CD14-positive monocyte (primary cell): ENCODE measurements at regions not wholly inside any gene's neighbourhood (a gene's known extent, or its start where the extent isn't known, plus 50 kb on each side); places are given as distances from the start of the nearest gene placed in this dataset.

ENCODE experiments used
- DNase-seq, 3 donors: peaks; one replicate each; pipeline ENCODE4 v3.0.0-alpha.2; 2011 to 2022
- H2AFZ ChIP-seq: 2 replicates; pipeline ENCODE4 v1.6.0; 2012; ENCODE audit warnings: mild to moderate bottlenecking, low read depth, low read length, inconsistent platforms; ENCODE audit not compliant: insufficient read depth, poor library complexity, severe bottlenecking
- H3K27ac ChIP-seq, 2 donors: 1 replicate in 1 of 2; 2 replicates in 1 of 2; pipeline ENCODE4 v1.5.1; 2012 to 2013; ENCODE audit warnings: low read length in 2 of 2, control low read depth in 1 of 2, inconsistent platforms in 1 of 2, low read depth in 1 of 2, mild to moderate bottlenecking in 1 of 2
- H3K27me3 ChIP-seq, 2 donors: one replicate each; pipeline versions ENCODE4 v1.6.0 to v1.6.1; 2011 to 2013; ENCODE audit warnings: low read length in 2 of 2; ENCODE audit not compliant: control insufficient read depth in 2 of 2, insufficient read depth in 2 of 2
- H3K36me3 ChIP-seq, 2 donors: replicated peaks in 1 of 2; 1 replicate in 1 of 2; 2 replicates in 1 of 2; pipeline versions ENCODE4 v1.5.1 to v1.6.1; 2012 to 2013; ENCODE audit warnings: low read length in 2 of 2, control low read depth in 1 of 2, inconsistent platforms in 1 of 2, mild to moderate bottlenecking in 1 of 2; ENCODE audit not compliant: insufficient read depth in 2 of 2, control insufficient read depth in 1 of 2
- H3K4me1 ChIP-seq, 2 donors: 1 replicate in 1 of 2; 2 replicates in 1 of 2; pipeline versions ENCODE4 v1.5.1 to v1.6.1; 2012 to 2013; ENCODE audit warnings: low read length in 2 of 2, control low read depth in 1 of 2, inconsistent platforms in 1 of 2, mild to moderate bottlenecking in 1 of 2, moderate library complexity in 1 of 2; ENCODE audit not compliant: insufficient read depth in 2 of 2, control insufficient read depth in 1 of 2
- H3K4me2 ChIP-seq: replicated peaks from 2 replicates; pipeline ENCODE3; 2012; ENCODE audit warnings: low read length, moderate library complexity, mild to moderate bottlenecking; ENCODE audit not compliant: poor library complexity, severe bottlenecking; ENCODE audit errors: extremely low read depth
- H3K4me3 ChIP-seq, 3 experiments: fragments of 200-600 bp in 1 of 3; sonication (generic) in 1 of 3; replicated peaks in 1 of 3; 1 replicate in 2 of 3; 2 replicates in 1 of 3; pipeline ENCODE4 v1.5.1; 2011 to 2013; ENCODE audit warnings: low read length in 3 of 3, mild to moderate bottlenecking in 3 of 3, control low read depth in 2 of 3, low read depth in 2 of 3, inconsistent platforms in 1 of 3, moderate library complexity in 1 of 3
- H3K79me2 ChIP-seq: 2 replicates; pipeline ENCODE4 v1.6.0; 2012; ENCODE audit warnings: mild to moderate bottlenecking, control low read depth, inconsistent platforms, low read length, moderate library complexity; ENCODE audit not compliant: insufficient read depth
- H3K9ac ChIP-seq: 2 replicates; pipeline ENCODE4 v1.6.0; 2017; ENCODE audit warnings: low read length, mild to moderate bottlenecking; ENCODE audit not compliant: insufficient read depth, poor library complexity, severe bottlenecking
- H3K9me3 ChIP-seq, 2 donors: replicated peaks in 1 of 2; 1 replicate in 1 of 2; 2 replicates in 1 of 2; pipeline versions ENCODE4 v1.5.1 to v1.6.1; 2012 to 2013; ENCODE audit warnings: low read length in 2 of 2, control low read depth in 1 of 2; ENCODE audit not compliant: control insufficient read depth in 1 of 2, insufficient read depth in 1 of 2
- H4K20me1 ChIP-seq: 2 replicates; pipeline ENCODE4 v1.6.0; 2012; ENCODE audit warnings: mild to moderate bottlenecking, low read length, control low read depth, moderate library complexity; ENCODE audit not compliant: insufficient read depth
- H3K27ac Mint-ChIP-seq, 7 donors: one replicate each; pipeline ENCODE4 v1.8.0; 2020; ENCODE audit warnings: mild to moderate bottlenecking in 7 of 7, mixed read lengths in 7 of 7, moderate library complexity in 6 of 7, inconsistent platforms in 2 of 7
- H3K27me3 Mint-ChIP-seq, 3 donors: one replicate each; pipeline ENCODE4 v1.8.0; 2021 to 2022; ENCODE audit warnings: low read depth in 3 of 3, mild to moderate bottlenecking in 3 of 3, mixed read lengths in 3 of 3, moderate library complexity in 3 of 3, inconsistent platforms in 1 of 3
- H3K36me3 Mint-ChIP-seq, 2 donors: one replicate each; pipeline ENCODE4 v1.8.0; 2020; ENCODE audit warnings: mixed read lengths in 2 of 2, inconsistent platforms in 1 of 2, mild to moderate bottlenecking in 1 of 2
- H3K4me1 Mint-ChIP-seq: one replicate; pipeline ENCODE4 v1.8.0; 2020; ENCODE audit warnings: mild to moderate bottlenecking, mixed read lengths
- H3K4me3 Mint-ChIP-seq, 2 donors: one replicate each; pipeline ENCODE4 v1.8.0; 2020; ENCODE audit warnings: mild to moderate bottlenecking in 2 of 2, mixed read lengths in 2 of 2, moderate library complexity in 1 of 2
- H3K9me3 Mint-ChIP-seq, 7 donors: one replicate each; pipeline ENCODE4 v1.8.0; 2020 to 2022; ENCODE audit warnings: mixed read lengths in 7 of 7, mild to moderate bottlenecking in 6 of 7, moderate library complexity in 6 of 7, inconsistent platforms in 2 of 7
- CTCF ChIP-seq: fragments of 200-600 bp; IDR thresholded peaks from one replicate; pipeline ENCODE4 v1.8.0; 2022; ENCODE audit warnings: antibody characterized with exemption, mild to moderate bottlenecking
- WGBS: methylation state at CpG from one replicate; pipeline ENCODE4 v1.1.5; 2013; ENCODE audit warnings: missing lambda C conversion rate; ENCODE audit not compliant: insufficient coverage; 5-methylcytosine and 5-hydroxymethylcytosine counted together
- intact Hi-C, 2 donors: fragments of 100-400 bp; cut with micrococcal nuclease; formaldehyde crosslinking; loops; one replicate each; pipeline versions ENCODE4 v1.15.0 to v1.15.1; 2023

DNA sequence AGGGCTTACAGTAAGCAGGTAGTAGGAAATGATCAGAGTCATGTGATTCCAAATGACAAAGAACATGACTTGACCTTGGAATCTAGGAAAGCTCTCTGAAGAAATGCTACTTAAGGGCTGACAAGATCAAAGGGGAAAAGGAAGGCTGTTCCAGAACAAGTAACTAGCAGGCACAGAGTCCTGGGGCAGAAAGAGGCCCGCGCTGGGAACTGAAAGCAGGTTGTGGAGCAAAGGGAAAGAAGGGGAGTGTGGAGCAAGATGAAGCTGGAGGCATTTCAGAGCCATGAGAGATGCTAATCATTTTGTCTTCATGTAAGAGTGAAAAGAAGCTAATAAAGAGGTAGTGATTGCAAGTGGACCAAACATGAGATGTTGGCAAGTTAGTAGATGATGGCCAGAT lies 397.5 kb downstream of the DTWD2 start:
- no peaks in the 10 kb centered on the region for H3K9me3 ChIP-seq
- 95% methylated on average over 2 of the region's 2 CpGs for WGBS
- intact Hi-C loops = no loop called here

GRCh38 chr5:118580949-118581348 lies 407.4 kb downstream of the DTWD2 start:
- H3K27me3 Mint-ChIP-seq = peaks cover 0 to 2% (median 2%) of the 10 kb centered on the region in 3 donors

More for the DNA sequence above, 397.5 kb downstream of the DTWD2 start:
- H3K36me3 Mint-ChIP-seq = no peaks in the 10 kb centered on the region
- H3K27me3 Mint-ChIP-seq = peaks cover 0 to 1% (median 0%) of the 10 kb centered on the region in 3 donors
- H3K79me2 ChIP-seq = no peaks in the 10 kb centered on the region
- no peaks in the 10 kb centered on the region for H3K4me1 ChIP-seq
- H3K27ac ChIP-seq = no peak overlapping the region
- H2AFZ ChIP-seq = no peak overlapping the region
- peaks cover 0 to 7% (median 1%) of the 10 kb centered on the region in 7 donors for H3K9me3 Mint-ChIP-seq
- no peaks in the 10 kb centered on the region for H3K27me3 ChIP-seq
- H3K4me3 Mint-ChIP-seq = no peak overlapping the region
- no peak overlapping the region for H3K4me2 ChIP-seq
- no peak overlapping the region for H3K27ac Mint-ChIP-seq
- H3K9ac ChIP-seq = no peak overlapping the region
- H3K36me3 ChIP-seq = no peaks in the 10 kb centered on the region
- TF ChIP-seq CTCF = no peak
- DNase-seq = no peak
- no peaks in the 10 kb centered on the region for H4K20me1 ChIP-seq
- H3K4me1 Mint-ChIP-seq = no peaks in the 10 kb centered on the region
- no peak overlapping the region for H3K4me3 ChIP-seq

More at GRCh38 chr5:118580949-118581348, 407.4 kb downstream of the DTWD2 start:
- no peak for TF ChIP-seq CTCF
- no peak overlapping the region for H3K4me2 ChIP-seq
- H3K4me3 ChIP-seq = no peak overlapping the region
- no CpG with 5 or more reads among the region's 5 CpGs for WGBS
- H3K9me3 Mint-ChIP-seq = peaks cover 0 to 5% (median 0%) of the 10 kb centered on the region in 7 donors
- H3K27ac ChIP-seq = no peak overlapping the region
- DNase-seq = no peak
- no peaks in the 10 kb centered on the region for H3K79me2 ChIP-seq
- H3K9ac ChIP-seq = no peak overlapping the region
- no peaks in the 10 kb centered on the region for H3K4me1 ChIP-seq
- peaks cover 7% of the 10 kb centered on the region for H3K4me1 Mint-ChIP-seq
- H4K20me1 ChIP-seq = no peaks in the 10 kb centered on the region
- H3K27me3 ChIP-seq = no peaks in the 10 kb centered on the region
- H3K36me3 Mint-ChIP-seq = no peaks in the 10 kb centered on the region
- H3K9me3 ChIP-seq = peaks cover 0 to 3% of the 10 kb centered on the region in 2 donors
- peak overlapping the region in 1 of 7 donors; percentile 42 for H3K27ac Mint-ChIP-seq
- H3K36me3 ChIP-seq = no peaks in the 10 kb centered on the region
- H2AFZ ChIP-seq = no peak overlapping the region
- no peak overlapping the region for H3K4me3 Mint-ChIP-seq
- intact Hi-C loops = no loop called here
